ENCODE measurements at regions not wholly inside any gene's neighbourhood (a gene's known extent, or its start where the extent isn't known, plus 50 kb on each side); places are given as distances from the start of the nearest gene placed in this dataset.
A peak's percentile ranks its signal among the peaks of the same experiment; 100 is the strongest.
"Not testable (repeated sequence)": the region's sequence is repeated elsewhere in the genome, so short reads cannot be mapped to it uniquely, and the experiment has no call there.

- no peaks in the 10 kb centered on the region for H3K9me3 ChIP-seq (ENCODE audit: control insufficient read depth, low read depth, low read length)
- Mint-ChIP-seq H3K9me3 (peaks cover 7 to 12% of the 10 kb centered on the region in 2 experiments; a peak in 4 of 5 replicates), H3K27ac (no peak overlapping the region), H3K27me3 (ENCODE audit: low read depth) (no peaks in the 10 kb centered on the region), H3K36me3 (ENCODE audit: insufficient read depth in 1 of 3, low read depth in 3 of 3) (peaks cover 0 to 13% (median 4%) of the 10 kb centered on the region in 3 experiments; a peak in 5 of 7 replicates), H3K4me1 (peaks cover 17 to 25% of the 10 kb centered on the region in 2 experiments), H3K4me3 (no peak overlapping the region)
- no CpG with 5 or more reads among the region's 4 CpGs for WGBS (ENCODE audit: extremely low coverage, insufficient read length, low lambda C conversion rate)
- no peak overlapping the region for H2AK5ac ChIP-seq (ENCODE audit: insufficient read length, low read length)
- no peak overlapping the region for H3K18ac ChIP-seq (ENCODE audit: insufficient read length, low read depth, low read length)
- no peak overlapping the region for H3K14ac ChIP-seq (ENCODE audit: insufficient read depth, low read length)
- H2BK5ac ChIP-seq (ENCODE audit: insufficient read length, low read length) = no peak overlapping the region
- no peaks in the 10 kb centered on the region for H3K79me1 ChIP-seq (ENCODE audit: insufficient read depth, low read depth, low read length, poor library complexity, severe bottlenecking)
- H2BK15ac ChIP-seq (ENCODE audit: low read depth, low read length) = no peak overlapping the region
- H2BK20ac ChIP-seq (ENCODE audit: low read depth, low read length, poor library complexity, severe bottlenecking) = no peak overlapping the region
- H2BK120ac ChIP-seq (ENCODE audit: low read depth, low read length, poor library complexity, severe bottlenecking) = no peak overlapping the region
- H3T11ph ChIP-seq (ENCODE audit: low read length) = no peak overlapping the region
- no peak overlapping the region for H3K27ac ChIP-seq (ENCODE audit: insufficient read length, low read depth, low read length)
- H3K4ac ChIP-seq (ENCODE audit: low read depth, low read length) = no peak overlapping the region
- no peaks in the 10 kb centered on the region for H4K20me1 ChIP-seq (ENCODE audit: control insufficient read depth, insufficient read depth, insufficient read length)
- no peak overlapping the region for H4K5ac ChIP-seq (ENCODE audit: insufficient read length, low read depth, low read length)
- H4K8ac ChIP-seq (replicated peaks; ENCODE audit: insufficient read length, low read depth, low read length) = no peak overlapping the region
- H4K91ac ChIP-seq (ENCODE audit: insufficient read length, low read depth, low read length) = no peak overlapping the region
- DNase-seq = peak; percentile 28
- H3K79me2 ChIP-seq (ENCODE audit: insufficient read depth, low read length) = no peaks in the 10 kb centered on the region
- no peak overlapping the region for H2AFZ ChIP-seq (ENCODE audit: low read length)
- H3K27me3 ChIP-seq (ENCODE audit: insufficient read depth, low read length) = no peaks in the 10 kb centered on the region
- H3K23ac ChIP-seq (ENCODE audit: insufficient read length, low read depth, low read length) = no peak overlapping the region
- peak; percentile 49 for TF ChIP-seq CTCF (conservative IDR thresholded peaks at IDR 0.05)
- H3K23me2 ChIP-seq (ENCODE audit: insufficient read length, low read depth, low read length, poor library complexity, severe bottlenecking) = no peaks in the 10 kb centered on the region
- no peak overlapping the region for H3K4me2 ChIP-seq (ENCODE audit: insufficient read depth, insufficient read length, low read length)
- H2BK12ac ChIP-seq (ENCODE audit: insufficient read length, low read depth, low read length) = no peak overlapping the region
- peaks cover under 1% of the 10 kb centered on the region; the same call in 1 of the 2 replicates for H3K4me1 ChIP-seq (ENCODE audit: insufficient read depth, low read length)
- no peak overlapping the region for H3K9ac ChIP-seq (ENCODE audit: extremely low read depth, insufficient read length, low read length)
- no peak overlapping the region for H3K56ac ChIP-seq (ENCODE audit: insufficient read length, low read depth, low read length)
Observed at GRCh38 chr9:106025453-106025852, 331.1 kb downstream of the TMEM38B start.

GRCh38 chr9:106030146-106030545 is 335.8 kb downstream of the TMEM38B start:
- not testable (repeated sequence) for H3K27me3 Mint-ChIP-seq (ENCODE audit: low read depth); H3K79me2 ChIP-seq (ENCODE audit: insufficient read depth, low read length); H3K4me1 ChIP-seq (ENCODE audit: insufficient read depth, low read length); H2BK12ac ChIP-seq (ENCODE audit: insufficient read length, low read depth, low read length); H4K20me1 ChIP-seq (ENCODE audit: control insufficient read depth, insufficient read depth, insufficient read length); H3K4ac ChIP-seq (ENCODE audit: low read depth, low read length); H2BK20ac ChIP-seq (ENCODE audit: low read depth, low read length, poor library complexity, severe bottlenecking); H2BK5ac ChIP-seq (ENCODE audit: insufficient read length, low read length); H3K18ac ChIP-seq (ENCODE audit: insufficient read length, low read depth, low read length); H2BK15ac ChIP-seq (ENCODE audit: low read depth, low read length); H3K27ac ChIP-seq (ENCODE audit: insufficient read length, low read depth, low read length); H2AK5ac ChIP-seq (ENCODE audit: insufficient read length, low read length); H4K8ac ChIP-seq (replicated peaks; ENCODE audit: insufficient read length, low read depth, low read length); H3K79me1 ChIP-seq (ENCODE audit: insufficient read depth, low read depth, low read length, poor library complexity, severe bottlenecking); H3K27ac Mint-ChIP-seq; H4K5ac ChIP-seq (ENCODE audit: insufficient read length, low read depth, low read length); H3K4me3 Mint-ChIP-seq; H2AFZ ChIP-seq (ENCODE audit: low read length); H3K23ac ChIP-seq (ENCODE audit: insufficient read length, low read depth, low read length); H3K9me3 ChIP-seq (ENCODE audit: control insufficient read depth, low read depth, low read length); H3K9ac ChIP-seq (ENCODE audit: extremely low read depth, insufficient read length, low read length); H3K14ac ChIP-seq (ENCODE audit: insufficient read depth, low read length); H3K23me2 ChIP-seq (ENCODE audit: insufficient read length, low read depth, low read length, poor library complexity, severe bottlenecking); H3T11ph ChIP-seq (ENCODE audit: low read length); DNase-seq; H3K27me3 ChIP-seq (ENCODE audit: insufficient read depth, low read length); H2BK120ac ChIP-seq (ENCODE audit: low read depth, low read length, poor library complexity, severe bottlenecking); H3K56ac ChIP-seq (ENCODE audit: insufficient read length, low read depth, low read length); H3K4me2 ChIP-seq (ENCODE audit: insufficient read depth, insufficient read length, low read length); H4K91ac ChIP-seq (ENCODE audit: insufficient read length, low read depth, low read length)
- Mint-ChIP-seq H3K4me1 (peaks cover 5 to 11% of the 10 kb centered on the region in 2 experiments), H3K9me3 (peaks cover 9 to 21% of the 10 kb centered on the region in 2 experiments; a peak in 4 of 5 replicates), H3K36me3 (ENCODE audit: insufficient read depth in 1 of 3, low read depth in 3 of 3) (peaks cover 6 to 21% (median 15%) of the 10 kb centered on the region in 3 experiments)
- WGBS (ENCODE audit: extremely low coverage, insufficient read length, low lambda C conversion rate) = no CpG with 5 or more reads among the region's 3 CpGs

Data from H9 (cell line).